A549 (cell line): ENCODE measurements at regions not wholly inside any gene's neighbourhood (a gene's known extent, or its start where the extent isn't known, plus 50 kb on each side); places are given as distances from the start of the nearest gene placed in this dataset.
A peak's percentile ranks its signal among the peaks of the same experiment; 100 is the strongest.
"Not testable (repeated sequence)": the region's sequence is repeated elsewhere in the genome, so short reads cannot be mapped to it uniquely, and the experiment has no call there.

Experiments
- ATAC-seq, 2 experiments: fragments of 200-7000 bp in 1 of 2; fragments of >200 bp in 1 of 2; cut with Nextera tagmentation in 1 of 2; cut with Tn5 transposase in 1 of 2; 3 replicates each; pipeline versions ENCODE4 v1.8.0 to v1.9.1; 2018 to 2020; ENCODE audit warnings: mild to moderate bottlenecking in 1 of 2, moderate library complexity in 1 of 2
- CTCF ChIA-PET: fragments of 300-600 bp; sonication (Branson Sonifier 250); formaldehyde crosslinking; extraction: SDS; loops from one replicate; lab custom pipeline; 2021; ENCODE audit warnings: antibody characterized with exemption, inconsistent platforms; lab: Yijun Ruan, JAX
- POLR2A ChIA-PET: fragments of 350-600 bp; formaldehyde crosslinking; extraction: SDS; loops from one replicate; lab custom pipeline; 2021; ENCODE audit warnings: antibody characterized with exemption, inconsistent platforms; lab: Yijun Ruan, JAX
- DNase-seq, 2 experiments: peaks; one replicate each; pipeline versions ENCODE4 v3.0.0 to v3.0.0-alpha.2; 2011 to 2016; ENCODE audit warnings: low read depth in 1 of 2, low spot score in 1 of 2
- FAIRE-seq: peaks from 2 replicates; lab custom pipeline; 2011; peaks lifted over from hg19 to GRCh38; lab: Jason Lieb, UNC
- H3K27ac ChIP-seq, 2 experiments: fragments of >200 bp; sonication (Bioruptor Twin); formaldehyde crosslinking; 3 replicates each; pipeline ENCODE4 v1.5.1; 2016 to 2017
- H3K4me1 ChIP-seq: fragments of >200 bp; sonication (Bioruptor Twin); formaldehyde crosslinking; 3 replicates; pipeline ENCODE4 v1.6.1; 2016
- H3K4me2 ChIP-seq: fragments of >200 bp; sonication (Bioruptor Twin); formaldehyde crosslinking; 3 replicates; pipeline ENCODE4 v1.6.1; 2016
- H3K4me3 ChIP-seq: fragments of >200 bp; sonication (Bioruptor Twin); formaldehyde crosslinking; 3 replicates; pipeline ENCODE4 v1.5.1; 2016
- H3K9me3 ChIP-seq: fragments of >200 bp; sonication (Bioruptor Twin); formaldehyde crosslinking; 3 replicates; pipeline ENCODE4 v1.6.1; 2016
- CHD4 ChIP-seq: fragments of 200-600 bp; sonication (generic); IDR thresholded peaks from 2 replicates; pipeline ENCODE4 v1.6.1; 2016; ENCODE audit warnings: antibody characterized with exemption, mild to moderate bottlenecking, borderline replicate concordance
- EHF ChIP-seq: fragments of 250-450 bp; sonication (Bioruptor Pico); IDR thresholded peaks from 2 replicates; pipeline ENCODE4 v1.5.0; 2020; ENCODE audit warnings: mild to moderate bottlenecking
- FOSL2 ChIP-seq, 2 experiments: fragments of 450-650 bp in 1 of 2; fragments of >200 bp in 1 of 2; sonication (Bioruptor Twin) in 1 of 2; formaldehyde crosslinking; IDR thresholded peaks; 2 replicates each; pipeline versions ENCODE4 v1.5.0 to v1.6.1; 2016 to 2020; ENCODE audit warnings: mild to moderate bottlenecking in 1 of 2, moderate library complexity in 1 of 2
- GATA3 ChIP-seq: IDR thresholded peaks from 2 replicates; pipeline ENCODE4 v1.6.1; 2012; ENCODE audit warnings: borderline replicate concordance
- HOXA7 ChIP-seq: fragments of 250-450 bp; sonication (Bioruptor Pico); IDR thresholded peaks from 2 replicates; pipeline ENCODE4 v1.5.0; 2020; ENCODE audit warnings: mild to moderate bottlenecking, moderate library complexity
- HOXB5 ChIP-seq: fragments of 250-450 bp; sonication (Bioruptor Pico); IDR thresholded peaks from 2 replicates; pipeline ENCODE4 v1.5.0; 2020; ENCODE audit warnings: mild to moderate bottlenecking, moderate library complexity
- JUN ChIP-seq, 2 experiments: fragments of >200 bp; sonication (Bioruptor Twin); formaldehyde crosslinking; IDR thresholded peaks; 2 replicates in 1 of 2; 3 replicates in 1 of 2; pipeline ENCODE4 v1.6.1; 2016 to 2017
- JUNB ChIP-seq: fragments of >200 bp; sonication (Bioruptor Twin); formaldehyde crosslinking; IDR thresholded peaks from 2 replicates; pipeline ENCODE4 v1.6.1; 2016
- KDM1A ChIP-seq: fragments of 200-600 bp; sonication (generic); IDR thresholded peaks from 2 replicates; pipeline ENCODE4 v1.6.1; 2016; ENCODE audit warnings: low read depth, mild to moderate bottlenecking
- KDM5A ChIP-seq: fragments of 200-600 bp; sonication (generic); IDR thresholded peaks from 2 replicates; pipeline ENCODE4 v1.6.1; 2016; ENCODE audit warnings: antibody characterized with exemption, mild to moderate bottlenecking
- MAFK ChIP-seq: fragments of 450-650 bp; IDR thresholded peaks from 2 replicates; pipeline ENCODE4 v1.6.1; 2014; ENCODE audit not compliant: partially characterized antibody
- POLR2AphosphoS2 ChIP-seq: conservative IDR thresholded peaks from 2 replicates; pipeline ENCODE4 v1.6.1; 2012; ENCODE audit warnings: low read length, improper control_type of control experiment, inconsistent platforms
- RAD21 ChIP-seq, 2 experiments: fragments of >200 bp in 1 of 2; sonication (Bioruptor Twin) in 1 of 2; formaldehyde crosslinking in 1 of 2; IDR thresholded peaks in 1 of 2; conservative IDR thresholded peaks in 1 of 2; 2 replicates in 1 of 2; 3 replicates in 1 of 2; pipeline ENCODE4 v1.6.1; 2012 to 2018; ENCODE audit warnings: inconsistent platforms in 1 of 2
- RNF2 ChIP-seq: fragments of 200-600 bp; sonication (generic); IDR thresholded peaks from 2 replicates; pipeline ENCODE4 v1.6.1; 2016; ENCODE audit warnings: low read depth, mild to moderate bottlenecking, antibody characterized with exemption, moderate library complexity, borderline replicate concordance
- SMC3 ChIP-seq: fragments of >200 bp; sonication (Bioruptor Twin); formaldehyde crosslinking; IDR thresholded peaks from 3 replicates; pipeline ENCODE4 v1.6.1; 2018; ENCODE audit warnings: inconsistent platforms
- ZSCAN20 ChIP-seq: fragments of 250-450 bp; sonication (Bioruptor Pico); IDR thresholded peaks from 2 replicates; pipeline ENCODE4 v1.8.0; 2022; ENCODE audit warnings: mild to moderate bottlenecking, moderate library complexity
- WGBS: methylation state at CpG from one replicate; pipeline ENCODE4 v1.1.6; 2017; ENCODE audit errors: missing lambda C conversion rate; 5-methylcytosine and 5-hydroxymethylcytosine counted together
- TF ChIP-seq, protein P1 (sequence below): fragments of 250-450 bp; sonication (Bioruptor Pico); IDR thresholded peaks from 2 replicates; pipeline ENCODE4 v1.5.0; 2021; ENCODE audit warnings: mild to moderate bottlenecking, moderate library complexity, borderline replicate concordance
- TF ChIP-seq, protein P2 (sequence below): fragments of 250-450 bp; sonication (Bioruptor Pico); IDR thresholded peaks from 2 replicates; pipeline ENCODE4 v1.5.0; 2020; ENCODE audit warnings: low read depth, mild to moderate bottlenecking, moderate library complexity
- TF ChIP-seq, protein P3 (sequence below): fragments of 450-650 bp; IDR thresholded peaks from 2 replicates; pipeline ENCODE4 v1.6.1; 2014; ENCODE audit warnings: antibody characterized with exemption

GRCh38 chrX:3504916-3505315 lies 158.5 kb upstream of the MXRA5 start:
- no peaks in the 10 kb centered on the region for H3K4me1 ChIP-seq
- ChIA-PET CTCF (no interaction called here), POLR2A (no interaction called here)
- WGBS: 10% methylated on average over 3 of the region's 3 CpGs
- ATAC-seq (no peak), DNase-seq (no peak), FAIRE-seq (no peak)
- no peaks in the 10 kb centered on the region for H3K9me3 ChIP-seq
- no peak overlapping the region for H3K27ac ChIP-seq
- no peak overlapping the region for H3K4me2 ChIP-seq
- TF ChIP-seq GATA3: no peak
- no peak for TF ChIP-seq MAFK
- TF ChIP-seq HOXB5 (CRISPR knock-in tag): no peak
- no peak for TF ChIP-seq KDM5A
- H3K4me3 ChIP-seq: no peak overlapping the region

- ChIA-PET POLR2A (no interaction called here), CTCF (no interaction called here)
- TF ChIP-seq ZSCAN20 (CRISPR knock-in tag) (no peak), SMC3 (no peak), HOXA7 (CRISPR knock-in tag) (no peak), RAD21 (conservative IDR thresholded peaks at IDR 0.05 in 1 of 2, IDR thresholded peaks at IDR 0.05 in 1 of 2) (no peak), FOSL2 (IDR thresholded peaks at IDR 0.05) (no peak), FOSL2 (CRISPR knock-in tag; IDR thresholded peaks at IDR 0.05) (no peak), CHD4 (no peak), EHF (CRISPR knock-in tag) (no peak), POLR2AphosphoS2 (no peak), KDM1A (no peak), JUN (IDR thresholded peaks at IDR 0.05) (no peak), RNF2 (no peak), JUNB (no peak)
- TF ChIP-seq, protein P1, sequence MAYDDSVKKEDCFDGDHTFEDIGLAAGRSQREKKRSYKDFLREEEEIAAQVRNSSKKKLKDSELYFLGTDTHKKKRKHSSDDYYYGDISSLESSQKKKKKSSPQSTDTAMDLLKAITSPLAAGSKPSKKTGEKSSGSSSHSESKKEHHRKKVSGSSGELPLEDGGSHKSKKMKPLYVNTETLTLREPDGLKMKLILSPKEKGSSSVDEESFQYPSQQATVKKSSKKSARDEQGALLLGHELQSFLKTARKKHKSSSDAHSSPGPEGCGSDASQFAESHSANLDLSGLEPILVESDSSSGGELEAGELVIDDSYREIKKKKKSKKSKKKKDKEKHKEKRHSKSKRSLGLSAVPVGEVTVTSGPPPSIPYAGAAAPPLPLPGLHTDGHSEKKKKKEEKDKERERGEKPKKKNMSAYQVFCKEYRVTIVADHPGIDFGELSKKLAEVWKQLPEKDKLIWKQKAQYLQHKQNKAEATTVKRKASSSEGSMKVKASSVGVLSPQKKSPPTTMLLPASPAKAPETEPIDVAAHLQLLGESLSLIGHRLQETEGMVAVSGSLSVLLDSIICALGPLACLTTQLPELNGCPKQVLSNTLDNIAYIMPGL (CRISPR knock-in tag): no peak
- TF ChIP-seq, protein P2, sequence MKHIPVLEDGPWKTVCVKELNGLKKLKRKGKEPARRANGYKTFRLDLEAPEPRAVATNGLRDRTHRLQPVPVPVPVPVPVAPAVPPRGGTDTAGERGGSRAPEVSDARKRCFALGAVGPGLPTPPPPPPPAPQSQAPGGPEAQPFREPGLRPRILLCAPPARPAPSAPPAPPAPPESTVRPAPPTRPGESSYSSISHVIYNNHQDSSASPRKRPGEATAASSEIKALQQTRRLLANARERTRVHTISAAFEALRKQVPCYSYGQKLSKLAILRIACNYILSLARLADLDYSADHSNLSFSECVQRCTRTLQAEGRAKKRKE (CRISPR knock-in tag): no peak
- TF ChIP-seq, protein P3, sequence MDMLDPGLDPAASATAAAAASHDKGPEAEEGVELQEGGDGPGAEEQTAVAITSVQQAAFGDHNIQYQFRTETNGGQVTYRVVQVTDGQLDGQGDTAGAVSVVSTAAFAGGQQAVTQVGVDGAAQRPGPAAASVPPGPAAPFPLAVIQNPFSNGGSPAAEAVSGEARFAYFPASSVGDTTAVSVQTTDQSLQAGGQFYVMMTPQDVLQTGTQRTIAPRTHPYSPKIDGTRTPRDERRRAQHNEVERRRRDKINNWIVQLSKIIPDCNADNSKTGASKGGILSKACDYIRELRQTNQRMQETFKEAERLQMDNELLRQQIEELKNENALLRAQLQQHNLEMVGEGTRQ: no peak
- ATAC-seq (no peak), FAIRE-seq (no peak), DNase-seq (no peak)
- Histone ChIP-seq H3K27ac (no peak overlapping the region), H3K4me2 (no peak overlapping the region), H3K4me3 (no peak overlapping the region), H3K9me3 (no peaks in the 10 kb centered on the region), H3K4me1 (no peaks in the 10 kb centered on the region)
- WGBS: 47% methylated on average over 21 of the region's 21 CpGs
Observed at GRCh38 chrX:3501833-3502535, 155.5 kb upstream of the MXRA5 start.

DNA sequence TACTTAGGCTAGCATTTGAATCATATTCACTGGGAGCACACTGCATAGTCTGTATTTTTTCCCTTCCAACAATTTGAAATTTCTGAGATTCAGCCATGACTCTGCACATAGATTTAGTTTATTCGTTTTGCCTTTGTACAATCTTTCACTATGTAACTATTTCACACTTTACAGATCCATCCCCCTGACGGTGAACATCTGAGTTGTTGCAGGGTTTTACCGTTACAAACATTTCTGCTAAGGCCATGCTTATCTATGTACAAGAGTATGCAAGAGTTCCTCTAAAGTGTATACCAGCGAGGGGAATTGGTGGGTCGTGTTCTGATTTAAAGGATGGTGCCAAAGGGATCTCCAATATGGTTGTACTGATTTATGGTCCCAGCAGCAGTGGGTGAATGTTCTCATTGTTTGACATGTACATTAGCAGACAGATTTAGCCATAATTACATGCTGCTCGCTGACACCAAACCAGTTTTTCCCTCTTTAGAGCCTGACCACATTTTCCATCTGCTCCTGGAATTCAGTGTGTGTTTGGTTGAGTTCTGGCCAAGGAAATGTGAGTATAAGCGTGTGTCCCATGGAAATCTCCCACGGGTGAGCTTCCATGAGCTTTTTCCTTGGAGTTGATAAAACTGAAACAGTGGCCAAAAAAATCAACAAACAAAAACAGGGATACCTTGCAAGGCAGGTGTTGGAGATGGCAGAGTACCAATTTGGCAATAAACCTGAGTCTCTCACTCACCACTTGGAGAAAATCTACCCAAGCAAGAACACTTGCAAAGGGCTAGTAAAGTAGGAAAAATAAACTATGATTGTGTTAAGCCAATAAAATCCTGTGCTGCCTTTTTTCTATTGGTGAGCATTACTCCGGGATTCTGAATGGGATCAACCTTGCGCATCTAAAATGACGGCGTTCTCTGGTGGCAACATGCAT lies 149.7 kb upstream of the MXRA5 start:
- CTCF ChIA-PET, POLR2A ChIA-PET, H3K9me3 ChIP-seq, H3K27ac ChIP-seq, H3K4me2 ChIP-seq, DNase-seq, H3K4me3 ChIP-seq, ATAC-seq, H3K4me1 ChIP-seq: not testable (repeated sequence)
- WGBS: 26% methylated on average over 12 of the region's 12 CpGs
- peak; percentile 92 for FAIRE-seq
